CD4-positive, alpha-beta T cell treated with Interleukin-1 beta for 1 hour (primary cell): ENCODE measurements at regions not wholly inside any gene's neighbourhood (a gene's known extent, or its start where the extent isn't known, plus 50 kb on each side); places are given as distances from the start of the nearest gene placed in this dataset.

Experiments
- DNase-seq, 2 donors: peaks; one replicate each; pipeline ENCODE4 v3.0.0-alpha.2; 2020 to 2022

DNA sequence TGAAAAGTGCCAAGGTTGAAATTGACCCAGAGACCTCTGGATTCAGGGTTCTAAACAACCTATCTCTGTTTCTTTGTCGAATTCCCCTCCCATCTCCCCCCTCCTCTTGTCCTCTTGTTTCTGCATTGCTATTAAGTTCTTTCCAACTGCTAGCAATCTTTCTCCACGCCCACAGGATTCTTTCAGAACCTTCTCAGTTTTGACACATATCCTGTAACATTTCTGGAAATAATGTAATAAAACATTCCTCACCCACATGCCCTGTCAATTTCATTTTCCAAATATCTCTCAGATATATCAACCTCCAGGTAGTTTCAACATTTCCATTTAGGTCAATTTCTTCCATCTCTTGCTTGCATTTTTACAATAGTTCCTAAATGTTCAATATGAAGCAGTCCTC lies 1105.9 kb downstream of the ARAP2 start:
- no peak for DNase-seq

GRCh38 chr4:35147761-35148160 lies 1096.6 kb downstream of the ARAP2 start:
- no peak for DNase-seq

DNA sequence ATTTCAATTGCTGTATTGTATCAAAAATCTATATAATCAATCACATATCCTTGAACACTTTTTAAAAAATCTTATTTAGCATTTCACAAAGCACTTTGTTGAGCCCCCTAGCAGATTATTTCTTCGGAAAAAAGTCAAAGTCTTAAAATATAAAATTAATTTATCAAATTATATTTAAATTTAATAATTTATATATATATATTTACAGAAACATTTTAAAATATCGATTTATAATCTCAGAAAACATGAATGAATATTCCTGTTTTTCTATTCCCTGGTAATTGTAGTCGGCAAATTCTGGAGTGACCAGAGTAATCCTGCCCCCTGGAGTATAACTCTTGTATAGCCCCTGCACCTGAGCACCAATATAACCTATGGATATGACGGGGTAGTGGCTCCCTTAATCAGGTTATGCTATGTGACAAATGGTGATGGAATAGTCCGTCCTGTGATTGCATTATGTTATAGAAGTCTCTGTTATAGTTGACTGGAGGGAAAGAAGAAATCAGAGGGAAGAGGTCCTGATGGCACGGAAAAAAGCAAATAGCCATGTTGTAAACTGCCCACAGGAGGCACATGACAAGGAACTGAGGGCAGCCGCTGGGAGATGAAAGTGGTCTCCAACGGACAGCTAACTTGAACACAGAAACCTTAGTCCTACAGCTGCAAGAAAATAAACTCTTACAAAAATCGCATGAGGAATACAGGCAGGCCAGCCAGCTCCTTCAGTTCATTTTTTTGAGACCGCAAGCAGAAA lies 1092.3 kb downstream of the ARAP2 start:
- no peak for DNase-seq

DNA sequence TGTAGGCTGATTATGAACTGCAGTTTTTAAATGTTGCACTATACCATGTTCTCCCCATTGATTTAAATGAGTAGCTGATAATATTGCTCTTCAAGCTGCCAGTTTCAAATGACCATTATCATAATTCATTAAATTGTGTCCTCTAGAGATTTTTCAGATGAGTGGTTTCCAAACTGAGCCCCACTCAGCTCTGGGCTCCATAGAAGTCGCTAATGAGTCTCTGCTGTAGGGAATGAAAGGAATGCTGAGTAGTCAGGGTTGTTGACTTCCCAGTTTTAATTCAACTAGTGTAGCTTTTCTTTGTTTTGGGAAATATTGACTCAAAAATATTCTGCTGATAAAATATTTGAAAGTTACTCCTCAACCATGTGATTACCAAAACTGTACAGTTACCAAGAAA lies 1081.1 kb downstream of the ARAP2 start:
- DNase-seq = no peak

DNA sequence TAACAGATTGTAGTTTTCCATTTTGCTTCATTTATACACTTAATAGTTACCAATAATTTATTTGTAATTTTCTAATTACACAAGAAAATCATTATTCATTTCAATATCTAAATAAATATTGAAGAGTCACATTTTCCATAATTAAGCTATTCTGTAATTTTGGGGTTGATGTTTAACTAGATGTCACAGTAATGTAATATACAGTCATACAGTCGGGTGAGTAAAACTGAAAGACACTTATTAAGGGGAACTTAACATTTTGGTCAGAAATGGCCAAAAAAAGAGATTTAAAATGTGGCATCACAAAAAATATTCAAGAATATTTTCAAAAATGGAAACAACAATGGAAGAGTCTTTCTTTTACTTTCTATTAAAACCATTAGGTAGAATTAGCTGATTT lies 1080.3 kb downstream of the ARAP2 start:
- DNase-seq = no peak

GRCh38 chr4:35166466-35166865 lies 1077.8 kb downstream of the ARAP2 start:
- no peak for DNase-seq

DNA sequence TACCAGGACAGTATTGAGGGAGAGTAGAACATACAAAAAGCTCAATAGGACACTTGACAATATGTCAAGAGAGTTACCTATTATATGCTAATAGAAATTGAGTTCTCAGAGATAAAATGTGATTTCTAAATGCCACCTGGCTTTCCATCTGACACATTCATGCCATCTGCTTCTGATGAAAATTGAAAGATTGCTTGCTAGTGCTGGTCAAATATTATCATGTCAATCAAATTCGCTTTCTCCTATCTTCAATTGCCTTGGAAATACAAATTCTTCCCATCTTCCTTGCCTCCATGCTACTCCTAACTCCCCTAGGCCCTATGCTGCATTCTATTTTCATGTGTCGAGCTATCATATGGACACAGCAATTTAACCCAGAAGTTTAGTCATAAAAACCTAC lies 1076.9 kb downstream of the ARAP2 start:
- no peak for DNase-seq

DNA sequence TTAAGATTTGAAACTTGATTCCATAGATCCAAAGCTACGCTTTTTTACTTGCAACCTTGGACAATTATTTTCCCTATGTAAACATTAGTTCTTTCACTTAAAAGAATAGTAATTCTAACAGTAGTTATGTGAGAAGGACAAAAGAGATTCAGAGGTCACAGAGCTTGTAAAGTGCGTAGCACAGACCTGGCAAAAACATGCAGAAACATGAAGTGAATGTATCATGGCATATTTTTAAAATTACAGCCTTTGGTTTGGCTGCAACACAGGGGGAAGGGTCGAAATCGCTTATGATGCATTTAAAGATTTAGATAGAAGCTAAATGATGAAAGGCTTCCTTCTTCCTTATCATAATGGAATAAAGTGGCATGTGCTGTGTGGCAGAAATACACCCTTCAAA lies 1068.8 kb downstream of the ARAP2 start:
- DNase-seq = no peak

DNA sequence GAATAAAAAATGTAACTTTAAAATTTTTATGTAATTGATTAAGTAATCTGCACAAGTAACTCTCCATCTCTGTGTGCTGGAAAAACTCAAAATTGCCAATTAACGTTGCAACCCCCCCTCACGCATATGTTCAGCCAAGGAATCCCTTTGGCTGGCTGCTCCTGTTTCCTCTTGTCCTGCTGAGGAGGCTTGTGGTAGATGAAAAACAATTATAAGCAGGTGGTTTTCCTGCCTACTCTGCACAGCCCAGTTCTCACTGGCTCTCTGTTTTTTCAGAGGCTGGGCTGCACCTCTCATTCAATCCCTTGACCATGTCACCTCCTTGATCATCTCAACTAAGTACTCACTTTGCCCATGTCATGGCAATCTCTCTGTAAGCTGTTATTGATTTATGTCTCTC lies 1068.4 kb downstream of the ARAP2 start:
- no peak for DNase-seq

DNA sequence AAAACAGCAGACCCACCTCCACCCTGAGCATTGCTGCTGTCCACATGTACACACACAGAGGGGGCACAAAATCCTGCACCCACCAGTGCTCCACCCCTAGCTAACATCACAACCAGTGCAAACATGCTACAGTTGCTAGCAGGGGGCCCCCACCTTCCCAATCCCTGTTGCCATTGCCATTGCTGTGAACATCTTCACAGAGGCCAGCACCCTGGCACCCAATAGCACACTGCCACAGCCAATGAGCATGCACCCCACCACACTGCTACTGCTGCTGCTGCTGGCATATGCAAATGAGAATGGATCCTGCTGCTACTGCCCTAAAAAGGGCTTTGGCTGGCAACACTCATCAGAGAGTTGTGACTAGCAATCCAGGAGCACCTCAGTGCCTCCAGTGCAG lies 1061.9 kb downstream of the ARAP2 start:
- DNase-seq = no peak

DNA sequence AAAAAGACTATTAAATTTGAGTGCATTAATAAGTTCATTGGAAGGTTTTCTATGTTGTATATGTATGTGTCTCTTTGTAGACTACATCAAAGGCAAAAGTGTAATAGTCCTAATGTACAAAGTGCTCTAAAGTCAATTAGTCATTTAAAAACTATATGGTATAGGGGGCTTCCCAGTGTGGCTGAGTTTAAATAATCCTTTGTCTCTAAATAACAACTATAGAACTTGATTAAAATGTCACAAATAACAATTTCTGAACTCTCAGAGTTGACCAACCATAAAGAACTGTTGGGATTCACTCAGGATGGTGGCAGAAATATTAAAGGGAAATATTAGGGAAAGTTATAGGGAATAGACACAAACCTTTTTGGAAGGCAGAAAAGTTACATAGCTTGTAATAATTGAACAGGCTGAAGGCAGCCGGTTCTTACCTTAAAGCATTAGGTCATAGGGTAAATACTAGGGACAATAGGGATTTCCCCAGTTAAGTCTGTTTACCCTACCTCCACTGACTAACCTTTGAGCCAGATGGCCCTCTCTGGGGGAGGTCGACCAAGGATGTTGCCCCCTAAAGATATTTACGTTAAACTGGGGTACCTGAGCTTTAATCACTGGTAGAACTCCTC lies 1054.2 kb downstream of the ARAP2 start:
- DNase-seq = no peak

- no peak for DNase-seq
Observed at GRCh38 chr4:35201403-35201802, 1042.9 kb downstream of the ARAP2 start.

- no peak for DNase-seq
Observed at GRCh38 chr4:35216636-35217035, 1027.7 kb downstream of the ARAP2 start.

DNA sequence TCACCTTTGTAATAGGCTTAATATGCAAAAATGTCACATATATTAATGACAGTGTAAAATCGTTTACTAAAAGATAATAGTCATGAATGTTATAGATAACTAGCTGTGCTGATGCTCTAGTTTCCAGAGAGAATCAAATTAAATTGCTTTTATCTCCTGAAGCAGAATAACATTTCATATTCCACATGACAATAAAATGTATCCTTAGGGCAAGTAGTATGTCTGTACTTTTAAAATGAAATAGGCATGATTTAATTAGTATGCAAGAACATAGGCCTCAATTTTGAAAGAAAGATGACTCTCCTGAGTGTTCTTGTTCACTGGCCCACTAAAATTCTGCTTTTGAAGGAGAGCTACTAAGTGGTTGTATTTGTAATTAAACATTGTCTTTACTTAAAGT lies 1027.0 kb downstream of the ARAP2 start:
- no peak for DNase-seq

- no peak for DNase-seq
Observed at GRCh38 chr4:35228313-35228712, 1016.0 kb downstream of the ARAP2 start.

DNA sequence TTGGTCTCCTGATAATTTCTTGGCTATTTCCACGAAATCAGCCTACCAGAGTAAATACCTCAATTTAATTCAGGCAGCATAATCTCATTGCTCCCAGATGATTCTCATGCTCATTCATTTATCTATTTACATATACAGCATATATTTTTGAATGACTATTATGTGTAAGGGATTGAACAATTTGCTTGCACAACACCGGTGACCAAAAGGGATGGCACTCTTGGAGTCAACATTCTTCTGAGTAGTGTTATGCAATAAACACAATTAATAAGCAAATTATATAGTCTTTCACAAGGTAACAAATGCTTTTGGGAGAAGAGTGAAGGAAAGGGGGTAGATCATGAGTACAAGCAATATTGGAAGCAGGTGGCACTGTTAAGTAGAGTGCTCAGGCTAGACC lies 1015.3 kb downstream of the ARAP2 start:
- DNase-seq = no peak

GRCh38 chr4:35237924-35238323 lies 1006.4 kb downstream of the ARAP2 start:
- no peak for DNase-seq

- DNase-seq = no peak
Observed at GRCh38 chr4:35238793-35239192, 1005.5 kb downstream of the ARAP2 start.

- DNase-seq = no peak
Observed at GRCh38 chr4:35246493-35246892, 997.8 kb downstream of the ARAP2 start.

GRCh38 chr4:35247047-35247446 lies 997.3 kb downstream of the ARAP2 start:
- no peak for DNase-seq

- DNase-seq = no peak
Observed at GRCh38 chr4:35250331-35250730, 994.0 kb downstream of the ARAP2 start.

GRCh38 chr4:35250761-35251160 lies 993.6 kb downstream of the ARAP2 start:
- DNase-seq = no peak

DNA sequence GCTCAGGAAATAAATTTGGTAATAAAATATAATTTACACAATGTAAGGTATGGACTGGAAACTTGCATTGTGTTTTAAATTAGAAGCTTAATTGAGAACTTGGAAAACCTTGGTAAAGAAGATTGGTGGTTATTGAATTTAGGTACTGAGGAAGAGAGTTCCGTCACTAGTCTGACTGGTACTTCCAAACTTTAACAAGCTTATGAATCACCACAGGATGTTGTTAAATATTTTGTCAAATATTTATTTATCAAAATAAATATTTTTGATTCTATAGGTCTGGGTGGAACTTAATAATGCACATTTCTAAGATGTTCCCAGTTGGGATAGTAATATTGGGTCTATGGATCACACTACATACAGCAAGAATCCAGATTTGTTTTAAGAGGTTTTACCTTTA lies 992.2 kb downstream of the ARAP2 start:
- no peak for DNase-seq

GRCh38 chr4:35252866-35253265 lies 991.4 kb downstream of the ARAP2 start:
- no peak for DNase-seq

DNA sequence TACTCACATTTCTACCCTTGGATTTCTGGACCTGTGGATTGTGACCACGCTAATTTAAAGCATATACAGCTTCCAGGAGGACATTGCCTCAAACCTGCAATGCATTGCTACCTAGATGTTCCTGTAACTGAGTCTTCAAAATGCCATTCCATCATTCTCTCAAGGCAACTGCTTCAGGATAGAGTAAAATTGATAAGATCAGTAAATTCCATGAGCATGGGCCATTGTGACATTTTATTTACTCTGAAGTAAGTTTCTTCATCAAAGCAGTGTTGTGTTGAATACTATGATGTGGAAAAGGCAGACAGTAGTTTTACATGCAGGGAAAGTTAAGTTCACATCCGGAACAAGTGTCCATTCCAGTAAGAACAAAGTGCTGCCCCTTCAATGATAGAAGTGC lies 991.0 kb downstream of the ARAP2 start:
- DNase-seq = no peak
